HepG2 (cell line): ENCODE measurements at regions not wholly inside any gene's neighbourhood (a gene's known extent, or its start where the extent isn't known, plus 50 kb on each side); places are given as distances from the start of the nearest gene placed in this dataset.

ENCODE experiments used
- ATAC-seq: fragments of 200-7000 bp; cut with Tn5 transposase; 3 replicates; pipeline ENCODE4 v1.9.1; 2020; ENCODE audit warnings: mild to moderate bottlenecking, moderate library complexity
- BruUV-seq: library from RNA; stranded (reverse); fragments of 400-500 nt; replicated peaks from 2 replicates; lab custom pipeline; 2021; lab: Mats Ljungman, UMichigan
- CTCF ChIA-PET: fragments of 300-600 bp; formaldehyde crosslinking; extraction: SDS; loops from one replicate; lab custom pipeline; 2021; ENCODE audit warnings: low total read pairs, inconsistent platforms, low intra/inter-chr PET ratio; lab: Yijun Ruan, JAX
- POLR2A ChIA-PET: fragments of 350-600 bp; sonication (Branson Sonifier 250); formaldehyde crosslinking; loops from one replicate; lab custom pipeline; 2020; ENCODE audit warnings: antibody characterized with exemption, inconsistent platforms; lab: Yijun Ruan, JAX
- DNase-seq: peaks from one replicate; pipeline ENCODE4 v3.0.0-alpha.2; 2015; ENCODE audit warnings: low spot score
- FAIRE-seq: peaks from 3 replicates; lab custom pipeline; 2011; peaks lifted over from hg19 to GRCh38; lab: Jason Lieb, UNC
- H2AFZ ChIP-seq: one replicate; pipeline ENCODE4 v1.6.1; 2011; ENCODE audit warnings: low read length, inconsistent platforms
- H3K27ac ChIP-seq: fragments of 300-600 bp; 3 replicates; pipeline ENCODE4 v1.8.0; 2011; ENCODE audit warnings: mixed run types, mild to moderate bottlenecking, mixed read lengths, low read length, inconsistent platforms; ENCODE audit not compliant: insufficient read depth; ENCODE audit errors: extremely low read length
- H3K27me3 ChIP-seq, 2 experiments: fragments of 200-600 bp in 1 of 2; 2 replicates in 1 of 2; 3 replicates in 1 of 2; pipeline versions ENCODE4 v1.6.0 to v1.8.0; 2011; ENCODE audit warnings: low read length in 2 of 2, mild to moderate bottlenecking in 2 of 2, moderate library complexity in 2 of 2, inconsistent platforms in 1 of 2; ENCODE audit not compliant: insufficient read depth in 2 of 2, control insufficient read depth in 1 of 2
- H3K36me3 ChIP-seq, 2 experiments: fragments of 200-600 bp in 1 of 2; replicated peaks in 1 of 2; 2 replicates in 1 of 2; 3 replicates in 1 of 2; pipeline versions ENCODE4 v1.5.1 to v1.8.0; 2011; ENCODE audit warnings: low read length in 2 of 2, inconsistent platforms in 1 of 2; ENCODE audit not compliant: insufficient read depth in 2 of 2, control insufficient read depth in 1 of 2
- H3K4me1 ChIP-seq: 2 replicates; pipeline ENCODE4 v1.5.1; 2012; ENCODE audit warnings: low read length, inconsistent platforms; ENCODE audit not compliant: insufficient read depth
- H3K4me2 ChIP-seq: 2 replicates; pipeline ENCODE4 v1.6.0; 2011; ENCODE audit warnings: low read depth, low read length, inconsistent platforms
- H3K4me3 ChIP-seq, 3 experiments: fragments of 200-600 bp in 1 of 3; sonication (generic), shearing (Covaris generic) in 1 of 3; replicated peaks in 1 of 3; 2 replicates each; pipeline ENCODE4 v1.5.1; 2011 to 2016; ENCODE audit warnings: low read length in 3 of 3, inconsistent platforms in 2 of 3, low read depth in 2 of 3, mild to moderate bottlenecking in 2 of 3, control low read depth in 1 of 3, mixed read lengths in 1 of 3; ENCODE audit not compliant: insufficient read depth in 1 of 3
- H3K79me2 ChIP-seq: one replicate; pipeline ENCODE4 v1.6.1; 2011; ENCODE audit warnings: low read length, inconsistent platforms; ENCODE audit not compliant: insufficient read depth
- H3K9ac ChIP-seq: 2 replicates; pipeline ENCODE4 v1.6.0; 2011; ENCODE audit warnings: mild to moderate bottlenecking, low read depth, low read length, inconsistent platforms; ENCODE audit not compliant: insufficient read depth
- H3K9me3 ChIP-seq: 2 replicates; pipeline ENCODE4 v1.5.1; 2012; ENCODE audit warnings: mild to moderate bottlenecking, low read length
- H4K20me1 ChIP-seq: 2 replicates; pipeline ENCODE4 v1.6.0; 2011; ENCODE audit warnings: inconsistent platforms, mild to moderate bottlenecking, low read length, moderate library complexity; ENCODE audit not compliant: insufficient read depth
- BRCA1 ChIP-seq: sonication (generic); formaldehyde crosslinking; IDR thresholded peaks from 2 replicates; pipeline ENCODE4 v1.4.0; 2020; ENCODE audit warnings: missing genetic modification reagents
- DPF2 ChIP-seq: sonication (generic); formaldehyde crosslinking; IDR thresholded peaks from 2 replicates; pipeline ENCODE4 v1.4.0; 2020; ENCODE audit warnings: mild to moderate bottlenecking, low read depth, missing genetic modification reagents, borderline replicate concordance
- SP2 ChIP-seq: sonication (generic); formaldehyde crosslinking; IDR thresholded peaks from 2 replicates; pipeline ENCODE4 v1.5.1; 2020; ENCODE audit warnings: mild to moderate bottlenecking, missing genetic modification reagents
- ZFP36L2 ChIP-seq: sonication (generic); formaldehyde crosslinking; IDR thresholded peaks from 2 replicates; pipeline ENCODE4 v1.4.0; 2020; ENCODE audit warnings: missing genetic modification reagents
- WGBS: methylation state at CpG from one replicate; pipeline ENCODE4 v1.1.6; 2017; ENCODE audit warnings: low lambda C conversion rate; 5-methylcytosine and 5-hydroxymethylcytosine counted together
- in situ Hi-C: cut with HindIII; loops from 2 replicates; pipeline ENCODE4 v1.10.0; 2017; ENCODE audit warnings: low pct_unique_long_range_greater_than_20kb; ENCODE audit not compliant: extremely low pct_ligation_motif_present
- intact Hi-C: fragments of 100-400 bp; cut with micrococcal nuclease; formaldehyde crosslinking; loops from one replicate; pipeline ENCODE4 v1.10.0; 2022; ENCODE audit not compliant: unreplicated experiment
- TF ChIP-seq, protein P1 (sequence below): sonication (generic); formaldehyde crosslinking; conservative IDR thresholded peaks from 2 replicates; pipeline ENCODE4 v1.8.0; 2022; ENCODE audit warnings: mild to moderate bottlenecking, moderate library complexity, missing genetic modification reagents
- TF ChIP-seq, protein P2 (sequence below): IDR thresholded peaks from 2 replicates; pipeline ENCODE4 v1.6.1; 2012; ENCODE audit warnings: inconsistent platforms
- TF ChIP-seq, protein P3 (sequence below): sonication (generic); formaldehyde crosslinking; IDR thresholded peaks from 2 replicates; pipeline ENCODE4 v1.4.0; 2020; ENCODE audit warnings: mild to moderate bottlenecking, missing genetic modification reagents, borderline replicate concordance
- TF ChIP-seq, protein P4 (sequence below): sonication (generic); formaldehyde crosslinking; IDR thresholded peaks from 2 replicates; pipeline ENCODE4 v1.5.0; 2020; ENCODE audit warnings: mild to moderate bottlenecking, missing genetic modification reagents
- TF ChIP-seq, protein P5 (sequence below): IDR thresholded peaks from 2 replicates; pipeline ENCODE4 v1.4.0; 2020; ENCODE audit warnings: mild to moderate bottlenecking, missing genetic modification reagents
- TF ChIP-seq, protein P6 (sequence below): sonication (generic); formaldehyde crosslinking; IDR thresholded peaks from 2 replicates; pipeline ENCODE4 v1.8.0; 2022; ENCODE audit warnings: missing genetic modification reagents, mild to moderate bottlenecking, moderate library complexity, borderline replicate concordance

DNA sequence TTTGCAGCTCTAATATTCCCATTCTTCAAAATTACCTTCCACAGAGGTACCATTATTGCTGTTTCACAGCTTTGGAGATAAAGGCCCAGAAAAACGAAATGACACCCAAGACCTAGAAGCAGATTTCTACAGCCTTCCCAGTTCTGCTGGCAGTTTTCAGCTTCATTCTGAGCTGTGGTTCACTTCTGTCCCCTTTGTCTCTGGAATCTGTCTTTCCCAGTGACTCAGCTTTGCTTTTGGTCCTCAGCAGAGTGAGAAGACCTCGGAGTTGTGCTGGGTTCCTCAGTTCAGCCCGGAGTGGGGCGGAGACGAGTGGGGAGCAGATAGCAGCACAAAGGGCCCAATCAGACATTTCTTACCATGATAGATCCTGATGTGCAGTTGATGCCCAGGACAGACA lies 180.7 kb upstream of the CXCR4 start:
- no peaks in the 10 kb centered on the region for H3K36me3 ChIP-seq
- no peak for ATAC-seq
- TF ChIP-seq, protein P1, sequence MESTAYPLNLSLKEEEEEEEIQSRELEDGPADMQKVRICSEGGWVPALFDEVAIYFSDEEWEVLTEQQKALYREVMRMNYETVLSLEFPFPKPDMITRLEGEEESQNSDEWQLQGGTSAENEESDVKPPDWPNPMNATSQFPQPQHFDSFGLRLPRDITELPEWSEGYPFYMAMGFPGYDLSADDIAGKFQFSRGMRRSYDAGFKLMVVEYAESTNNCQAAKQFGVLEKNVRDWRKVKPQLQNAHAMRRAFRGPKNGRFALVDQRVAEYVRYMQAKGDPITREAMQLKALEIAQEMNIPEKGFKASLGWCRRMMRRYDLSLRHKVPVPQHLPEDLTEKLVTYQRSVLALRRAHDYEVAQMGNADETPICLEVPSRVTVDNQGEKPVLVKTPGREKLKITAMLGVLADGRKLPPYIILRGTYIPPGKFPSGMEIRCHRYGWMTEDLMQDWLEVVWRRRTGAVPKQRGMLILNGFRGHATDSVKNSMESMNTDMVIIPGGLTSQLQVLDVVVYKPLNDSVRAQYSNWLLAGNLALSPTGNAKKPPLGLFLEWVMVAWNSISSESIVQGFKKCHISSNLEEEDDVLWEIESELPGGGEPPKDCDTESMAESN (CRISPR knock-in tag), result no peak
- TF ChIP-seq, protein P2, sequence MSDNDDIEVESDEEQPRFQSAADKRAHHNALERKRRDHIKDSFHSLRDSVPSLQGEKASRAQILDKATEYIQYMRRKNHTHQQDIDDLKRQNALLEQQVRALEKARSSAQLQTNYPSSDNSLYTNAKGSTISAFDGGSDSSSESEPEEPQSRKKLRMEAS, result no peak
- no peak for TF ChIP-seq ZFP36L2
- TF ChIP-seq DPF2 (CRISPR knock-in tag), result no peak
- TF ChIP-seq SP2 (CRISPR knock-in tag), result no peak
- TF ChIP-seq, protein P3, sequence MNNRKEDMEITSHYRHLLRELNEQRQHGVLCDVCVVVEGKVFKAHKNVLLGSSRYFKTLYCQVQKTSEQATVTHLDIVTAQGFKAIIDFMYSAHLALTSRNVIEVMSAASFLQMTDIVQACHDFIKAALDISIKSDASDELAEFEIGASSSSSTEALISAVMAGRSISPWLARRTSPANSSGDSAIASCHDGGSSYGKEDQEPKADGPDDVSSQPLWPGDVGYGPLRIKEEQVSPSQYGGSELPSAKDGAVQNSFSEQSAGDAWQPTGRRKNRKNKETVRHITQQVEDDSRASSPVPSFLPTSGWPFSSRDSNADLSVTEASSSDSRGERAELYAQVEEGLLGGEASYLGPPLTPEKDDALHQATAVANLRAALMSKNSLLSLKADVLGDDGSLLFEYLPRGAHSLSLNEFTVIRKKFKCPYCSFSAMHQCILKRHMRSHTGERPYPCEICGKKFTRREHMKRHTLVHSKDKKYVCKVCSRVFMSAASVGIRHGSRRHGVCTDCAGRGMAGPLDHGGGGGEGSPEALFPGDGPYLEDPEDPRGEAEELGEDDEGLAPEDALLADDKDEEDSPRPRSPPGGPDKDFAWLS (CRISPR knock-in tag), result no peak
- TF ChIP-seq, protein P4, sequence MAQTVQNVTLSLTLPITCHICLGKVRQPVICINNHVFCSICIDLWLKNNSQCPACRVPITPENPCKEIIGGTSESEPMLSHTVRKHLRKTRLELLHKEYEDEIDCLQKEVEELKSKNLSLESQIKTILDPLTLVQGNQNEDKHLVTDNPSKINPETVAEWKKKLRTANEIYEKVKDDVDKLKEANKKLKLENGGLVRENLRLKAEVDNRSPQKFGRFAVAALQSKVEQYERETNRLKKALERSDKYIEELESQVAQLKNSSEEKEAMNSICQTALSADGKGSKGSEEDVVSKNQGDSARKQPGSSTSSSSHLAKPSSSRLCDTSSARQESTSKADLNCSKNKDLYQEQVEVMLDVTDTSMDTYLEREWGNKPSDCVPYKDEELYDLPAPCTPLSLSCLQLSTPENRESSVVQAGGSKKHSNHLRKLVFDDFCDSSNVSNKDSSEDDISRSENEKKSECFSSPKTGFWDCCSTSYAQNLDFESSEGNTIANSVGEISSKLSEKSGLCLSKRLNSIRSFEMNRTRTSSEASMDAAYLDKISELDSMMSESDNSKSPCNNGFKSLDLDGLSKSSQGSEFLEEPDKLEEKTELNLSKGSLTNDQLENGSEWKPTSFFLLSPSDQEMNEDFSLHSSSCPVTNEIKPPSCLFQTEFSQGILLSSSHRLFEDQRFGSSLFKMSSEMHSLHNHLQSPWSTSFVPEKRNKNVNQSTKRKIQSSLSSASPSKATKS, result no peak
- TF ChIP-seq, protein P5, sequence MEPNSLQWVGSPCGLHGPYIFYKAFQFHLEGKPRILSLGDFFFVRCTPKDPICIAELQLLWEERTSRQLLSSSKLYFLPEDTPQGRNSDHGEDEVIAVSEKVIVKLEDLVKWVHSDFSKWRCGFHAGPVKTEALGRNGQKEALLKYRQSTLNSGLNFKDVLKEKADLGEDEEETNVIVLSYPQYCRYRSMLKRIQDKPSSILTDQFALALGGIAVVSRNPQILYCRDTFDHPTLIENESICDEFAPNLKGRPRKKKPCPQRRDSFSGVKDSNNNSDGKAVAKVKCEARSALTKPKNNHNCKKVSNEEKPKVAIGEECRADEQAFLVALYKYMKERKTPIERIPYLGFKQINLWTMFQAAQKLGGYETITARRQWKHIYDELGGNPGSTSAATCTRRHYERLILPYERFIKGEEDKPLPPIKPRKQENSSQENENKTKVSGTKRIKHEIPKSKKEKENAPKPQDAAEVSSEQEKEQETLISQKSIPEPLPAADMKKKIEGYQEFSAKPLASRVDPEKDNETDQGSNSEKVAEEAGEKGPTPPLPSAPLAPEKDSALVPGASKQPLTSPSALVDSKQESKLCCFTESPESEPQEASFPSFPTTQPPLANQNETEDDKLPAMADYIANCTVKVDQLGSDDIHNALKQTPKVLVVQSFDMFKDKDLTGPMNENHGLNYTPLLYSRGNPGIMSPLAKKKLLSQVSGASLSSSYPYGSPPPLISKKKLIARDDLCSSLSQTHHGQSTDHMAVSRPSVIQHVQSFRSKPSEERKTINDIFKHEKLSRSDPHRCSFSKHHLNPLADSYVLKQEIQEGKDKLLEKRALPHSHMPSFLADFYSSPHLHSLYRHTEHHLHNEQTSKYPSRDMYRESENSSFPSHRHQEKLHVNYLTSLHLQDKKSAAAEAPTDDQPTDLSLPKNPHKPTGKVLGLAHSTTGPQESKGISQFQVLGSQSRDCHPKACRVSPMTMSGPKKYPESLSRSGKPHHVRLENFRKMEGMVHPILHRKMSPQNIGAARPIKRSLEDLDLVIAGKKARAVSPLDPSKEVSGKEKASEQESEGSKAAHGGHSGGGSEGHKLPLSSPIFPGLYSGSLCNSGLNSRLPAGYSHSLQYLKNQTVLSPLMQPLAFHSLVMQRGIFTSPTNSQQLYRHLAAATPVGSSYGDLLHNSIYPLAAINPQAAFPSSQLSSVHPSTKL (CRISPR knock-in tag), result no peak
- TF ChIP-seq, protein P6, sequence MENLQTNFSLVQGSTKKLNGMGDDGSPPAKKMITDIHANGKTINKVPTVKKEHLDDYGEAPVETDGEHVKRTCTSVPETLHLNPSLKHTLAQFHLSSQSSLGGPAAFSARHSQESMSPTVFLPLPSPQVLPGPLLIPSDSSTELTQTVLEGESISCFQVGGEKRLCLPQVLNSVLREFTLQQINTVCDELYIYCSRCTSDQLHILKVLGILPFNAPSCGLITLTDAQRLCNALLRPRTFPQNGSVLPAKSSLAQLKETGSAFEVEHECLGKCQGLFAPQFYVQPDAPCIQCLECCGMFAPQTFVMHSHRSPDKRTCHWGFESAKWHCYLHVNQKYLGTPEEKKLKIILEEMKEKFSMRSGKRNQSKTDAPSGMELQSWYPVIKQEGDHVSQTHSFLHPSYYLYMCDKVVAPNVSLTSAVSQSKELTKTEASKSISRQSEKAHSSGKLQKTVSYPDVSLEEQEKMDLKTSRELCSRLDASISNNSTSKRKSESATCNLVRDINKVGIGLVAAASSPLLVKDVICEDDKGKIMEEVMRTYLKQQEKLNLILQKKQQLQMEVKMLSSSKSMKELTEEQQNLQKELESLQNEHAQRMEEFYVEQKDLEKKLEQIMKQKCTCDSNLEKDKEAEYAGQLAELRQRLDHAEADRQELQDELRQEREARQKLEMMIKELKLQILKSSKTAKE (CRISPR knock-in tag), result no peak
- TF ChIP-seq BRCA1 (CRISPR knock-in tag), result no peak

More for the DNA sequence above, 180.7 kb upstream of the CXCR4 start:
- peaks cover 0 to 3% of the 10 kb centered on the region in 2 experiments; a peak in 1 of 5 replicates for H3K27me3 ChIP-seq
- no peaks in the 10 kb centered on the region for H4K20me1 ChIP-seq
- POLR2A ChIA-PET, result no interaction called here
- H3K4me1 ChIP-seq, result no peaks in the 10 kb centered on the region
- CTCF ChIA-PET, result no interaction called here
- no peak overlapping the region for H3K27ac ChIP-seq
- H3K4me3 ChIP-seq, result no peak overlapping the region
- no peak overlapping the region for H2AFZ ChIP-seq
- in situ Hi-C loops (no loop called here), intact Hi-C loops (no loop called here)
- BruUV-seq, result no TSS peak
- H3K9me3 ChIP-seq, result no peaks in the 10 kb centered on the region
- no peak overlapping the region for H3K9ac ChIP-seq
- no peak for FAIRE-seq
- H3K4me2 ChIP-seq, result no peak overlapping the region
- no peak for DNase-seq
- H3K79me2 ChIP-seq, result no peaks in the 10 kb centered on the region
- 11% methylated on average over 5 of the region's 5 CpGs for WGBS
